ENCODE measurements at regions not wholly inside any gene's neighbourhood (a gene's known extent, or its start where the extent isn't known, plus 50 kb on each side); places are given as distances from the start of the nearest gene placed in this dataset.
A peak's percentile ranks its signal among the peaks of the same experiment; 100 is the strongest.

DNA sequence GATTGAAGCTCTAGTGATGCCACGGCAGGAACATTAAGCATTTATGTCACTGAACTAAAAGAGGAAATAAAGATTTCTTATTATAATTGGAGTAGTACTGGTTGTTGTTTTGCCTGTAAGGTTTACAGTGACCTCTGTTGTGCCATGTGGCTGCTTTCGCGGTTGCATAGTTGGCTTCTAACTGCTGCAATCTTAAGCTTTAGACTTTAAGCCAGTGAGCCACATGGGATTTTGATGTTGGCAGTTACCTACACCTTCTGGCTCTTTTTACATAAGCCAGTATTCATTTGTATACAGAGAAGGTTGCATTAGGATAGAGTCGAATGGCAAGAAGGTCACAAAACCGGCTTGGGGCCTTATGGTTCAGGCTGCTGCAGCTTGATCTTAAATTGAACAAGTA is 1311.6 kb downstream of the RAPGEF2 start:
- no TSS peak for BruUV-seq (replicated peaks)
- Histone ChIP-seq H3K27me3 (replicated peaks; ENCODE audit: insufficient read depth, low read depth, low read length, poor library complexity) (no peaks in the 10 kb centered on the region), H3K4me3 (ENCODE audit: low read depth, low read length, poor library complexity, severe bottlenecking) (no peak overlapping the region), H3K36me3 (ENCODE audit: insufficient read depth, low read length, poor library complexity, severe bottlenecking) (no peaks in the 10 kb centered on the region), H3K27ac (ENCODE audit: low read depth, low read length, poor library complexity, severe bottlenecking) (no peak overlapping the region), H3K4me1 (ENCODE audit: insufficient read depth, low read length, poor library complexity, severe bottlenecking) (no peaks in the 10 kb centered on the region), H3K9me3 (ENCODE audit: low read depth, low read length, poor library complexity, severe bottlenecking) (no peaks in the 10 kb centered on the region)
- intact Hi-C loops (cut with micrococcal nuclease; ENCODE audit: unreplicated experiment), result no loop called here
- no peak for TF ChIP-seq EZH2 (IDR thresholded peaks at IDR 0.05; ENCODE audit: borderline replicate concordance, low read depth, low read length, poor library complexity, severe bottlenecking)
- TF ChIP-seq, protein P1, sequence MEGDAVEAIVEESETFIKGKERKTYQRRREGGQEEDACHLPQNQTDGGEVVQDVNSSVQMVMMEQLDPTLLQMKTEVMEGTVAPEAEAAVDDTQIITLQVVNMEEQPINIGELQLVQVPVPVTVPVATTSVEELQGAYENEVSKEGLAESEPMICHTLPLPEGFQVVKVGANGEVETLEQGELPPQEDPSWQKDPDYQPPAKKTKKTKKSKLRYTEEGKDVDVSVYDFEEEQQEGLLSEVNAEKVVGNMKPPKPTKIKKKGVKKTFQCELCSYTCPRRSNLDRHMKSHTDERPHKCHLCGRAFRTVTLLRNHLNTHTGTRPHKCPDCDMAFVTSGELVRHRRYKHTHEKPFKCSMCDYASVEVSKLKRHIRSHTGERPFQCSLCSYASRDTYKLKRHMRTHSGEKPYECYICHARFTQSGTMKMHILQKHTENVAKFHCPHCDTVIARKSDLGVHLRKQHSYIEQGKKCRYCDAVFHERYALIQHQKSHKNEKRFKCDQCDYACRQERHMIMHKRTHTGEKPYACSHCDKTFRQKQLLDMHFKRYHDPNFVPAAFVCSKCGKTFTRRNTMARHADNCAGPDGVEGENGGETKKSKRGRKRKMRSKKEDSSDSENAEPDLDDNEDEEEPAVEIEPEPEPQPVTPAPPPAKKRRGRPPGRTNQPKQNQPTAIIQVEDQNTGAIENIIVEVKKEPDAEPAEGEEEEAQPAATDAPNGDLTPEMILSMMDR (conservative IDR thresholded peaks at IDR 0.05; ENCODE audit: low read depth, low read length), result no peak
- POLR2A ChIA-PET (ENCODE audit: low non-redundant PET), result no interaction called here
- CTCF ChIA-PET, result no interaction called here
- DNase-seq (ENCODE audit: low spot score), result no peak

DNA sequence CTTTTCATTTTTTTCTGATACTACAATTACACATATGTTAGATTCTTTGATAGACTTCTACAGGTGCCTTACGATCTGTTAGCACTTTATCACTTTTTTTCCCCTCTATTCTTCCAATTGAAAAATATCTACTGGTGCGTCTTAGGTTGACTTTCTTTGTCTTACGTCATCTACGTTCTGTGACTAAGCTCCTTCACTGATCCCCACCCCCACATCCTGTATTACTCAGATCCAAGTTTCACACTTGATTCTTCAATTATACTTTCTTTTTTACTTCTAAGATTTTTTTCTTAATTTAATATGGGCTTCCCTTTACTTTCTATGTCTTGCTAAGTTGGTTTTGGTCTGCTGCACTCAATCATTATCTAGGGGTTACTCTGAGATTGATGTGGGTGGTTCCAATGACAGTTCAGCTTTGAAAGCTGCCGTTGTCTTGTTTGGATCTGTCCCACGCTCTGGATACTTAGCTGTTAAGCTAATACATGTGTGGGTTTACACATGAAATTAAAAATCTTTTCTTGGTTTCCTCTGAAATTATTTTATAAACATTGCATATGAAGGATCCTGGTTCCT is 1321.1 kb downstream of the RAPGEF2 start:
- TF ChIP-seq, protein P1 (conservative IDR thresholded peaks at IDR 0.05; ENCODE audit: low read depth, low read length), result no peak
- no peak for TF ChIP-seq EZH2 (IDR thresholded peaks at IDR 0.05; ENCODE audit: borderline replicate concordance, low read depth, low read length, poor library complexity, severe bottlenecking)
- POLR2A ChIA-PET (ENCODE audit: low non-redundant PET), result interaction anchor here (0.6 kb wide), 1 partner anchor 1198 kb away, joined by 5 read pairs; no protein-coding TSS in a partner anchor
- intact Hi-C loops (cut with micrococcal nuclease; ENCODE audit: unreplicated experiment), result no loop called here
- CTCF ChIA-PET, result no interaction called here
- Histone ChIP-seq H3K27ac (ENCODE audit: low read depth, low read length, poor library complexity, severe bottlenecking) (no peak overlapping the region), H3K4me3 (ENCODE audit: low read depth, low read length, poor library complexity, severe bottlenecking) (no peak overlapping the region), H3K9me3 (ENCODE audit: low read depth, low read length, poor library complexity, severe bottlenecking) (peaks cover 3% of the 10 kb centered on the region), H3K36me3 (ENCODE audit: insufficient read depth, low read length, poor library complexity, severe bottlenecking) (no peaks in the 10 kb centered on the region), H3K4me1 (ENCODE audit: insufficient read depth, low read length, poor library complexity, severe bottlenecking) (no peaks in the 10 kb centered on the region), H3K27me3 (replicated peaks; ENCODE audit: insufficient read depth, low read depth, low read length, poor library complexity) (no peaks in the 10 kb centered on the region)
- DNase-seq (ENCODE audit: low spot score), result peak; percentile 48
- BruUV-seq (replicated peaks), result no TSS peak

DNA sequence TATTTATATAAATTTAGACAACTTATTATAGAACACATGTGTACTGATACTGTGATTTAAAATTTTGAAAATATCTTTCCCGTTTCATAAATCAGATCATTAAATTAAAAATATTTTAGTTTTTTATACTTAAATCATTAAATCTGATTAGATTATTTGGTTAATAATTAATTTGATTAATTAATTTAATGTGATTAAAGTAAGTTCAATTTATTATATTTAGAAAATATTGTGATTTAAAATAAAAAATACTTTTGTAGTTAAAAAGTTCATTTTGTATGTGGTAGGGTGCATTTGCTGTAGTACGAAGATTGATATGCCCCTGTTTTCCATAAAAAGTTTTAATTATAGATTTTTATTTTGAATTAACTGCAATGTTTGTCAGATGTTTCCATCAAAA is 1323.4 kb downstream of the RAPGEF2 start:
- Histone ChIP-seq H3K9me3 (ENCODE audit: low read depth, low read length, poor library complexity, severe bottlenecking) (peaks cover 3% of the 10 kb centered on the region), H3K36me3 (ENCODE audit: insufficient read depth, low read length, poor library complexity, severe bottlenecking) (no peaks in the 10 kb centered on the region), H3K27me3 (replicated peaks; ENCODE audit: insufficient read depth, low read depth, low read length, poor library complexity) (no peaks in the 10 kb centered on the region), H3K27ac (ENCODE audit: low read depth, low read length, poor library complexity, severe bottlenecking) (no peak overlapping the region), H3K4me3 (ENCODE audit: low read depth, low read length, poor library complexity, severe bottlenecking) (no peak overlapping the region), H3K4me1 (ENCODE audit: insufficient read depth, low read length, poor library complexity, severe bottlenecking) (no peaks in the 10 kb centered on the region)
- intact Hi-C loops (cut with micrococcal nuclease; ENCODE audit: unreplicated experiment), result no loop called here
- POLR2A ChIA-PET (ENCODE audit: low non-redundant PET), result no interaction called here
- CTCF ChIA-PET, result no interaction called here
- no peak for TF ChIP-seq EZH2 (IDR thresholded peaks at IDR 0.05; ENCODE audit: borderline replicate concordance, low read depth, low read length, poor library complexity, severe bottlenecking)
- TF ChIP-seq, protein P1 (conservative IDR thresholded peaks at IDR 0.05; ENCODE audit: low read depth, low read length), result no peak
- BruUV-seq (replicated peaks), result no TSS peak
- DNase-seq (ENCODE audit: low spot score), result no peak

Data from A673 (cell line).